ENCODE measurements at regions not wholly inside any gene's neighbourhood (a gene's known extent, or its start where the extent isn't known, plus 50 kb on each side); places are given as distances from the start of the nearest gene placed in this dataset.

DNA sequence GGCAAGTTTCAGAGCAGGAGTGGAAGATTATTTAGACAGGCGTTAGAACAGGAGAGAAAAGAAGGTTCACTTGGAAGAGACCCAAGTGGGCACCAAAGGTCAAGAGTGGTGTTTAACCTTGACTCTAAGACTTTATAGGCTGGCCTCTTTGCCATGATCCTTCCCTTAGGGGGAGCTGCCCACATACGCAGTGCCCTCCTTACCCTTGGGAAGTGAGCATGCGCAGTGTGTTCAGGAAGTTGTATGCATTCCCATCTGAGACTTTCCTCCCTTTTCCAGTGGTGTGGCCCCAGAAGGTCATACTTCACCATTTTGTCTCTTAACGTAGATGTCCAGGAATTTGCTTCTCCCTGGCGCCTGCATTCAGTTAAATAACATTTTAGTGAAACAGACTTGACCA, 95.8 kb downstream of the CXCL12 start:
- CTCF ChIA-PET = no interaction called here
- H3K9me3 ChIP-seq (ENCODE audit: control insufficient read depth in 1 of 2, insufficient read depth in 1 of 2, low read length in 2 of 2) = peaks cover 0 to 5% of the 10 kb centered on the region in 2 experiments
- Mint-ChIP-seq H3K4me3 (no peak overlapping the region), H3K27ac (no peak overlapping the region), H3K36me3 (ENCODE audit: low read depth) (no peaks in the 10 kb centered on the region), H3K9me3 (no peaks in the 10 kb centered on the region), H3K4me1 (ENCODE audit: low read depth) (no peaks in the 10 kb centered on the region), H3K27me3 (peaks cover 51% of the 10 kb centered on the region)
- TF ChIP-seq, protein P1, sequence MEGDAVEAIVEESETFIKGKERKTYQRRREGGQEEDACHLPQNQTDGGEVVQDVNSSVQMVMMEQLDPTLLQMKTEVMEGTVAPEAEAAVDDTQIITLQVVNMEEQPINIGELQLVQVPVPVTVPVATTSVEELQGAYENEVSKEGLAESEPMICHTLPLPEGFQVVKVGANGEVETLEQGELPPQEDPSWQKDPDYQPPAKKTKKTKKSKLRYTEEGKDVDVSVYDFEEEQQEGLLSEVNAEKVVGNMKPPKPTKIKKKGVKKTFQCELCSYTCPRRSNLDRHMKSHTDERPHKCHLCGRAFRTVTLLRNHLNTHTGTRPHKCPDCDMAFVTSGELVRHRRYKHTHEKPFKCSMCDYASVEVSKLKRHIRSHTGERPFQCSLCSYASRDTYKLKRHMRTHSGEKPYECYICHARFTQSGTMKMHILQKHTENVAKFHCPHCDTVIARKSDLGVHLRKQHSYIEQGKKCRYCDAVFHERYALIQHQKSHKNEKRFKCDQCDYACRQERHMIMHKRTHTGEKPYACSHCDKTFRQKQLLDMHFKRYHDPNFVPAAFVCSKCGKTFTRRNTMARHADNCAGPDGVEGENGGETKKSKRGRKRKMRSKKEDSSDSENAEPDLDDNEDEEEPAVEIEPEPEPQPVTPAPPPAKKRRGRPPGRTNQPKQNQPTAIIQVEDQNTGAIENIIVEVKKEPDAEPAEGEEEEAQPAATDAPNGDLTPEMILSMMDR (IDR thresholded peaks at IDR 0.05) = no peak
- POLR2A ChIA-PET = no interaction called here
- no peak overlapping the region for H3K4me3 ChIP-seq (ENCODE audit: low read length)
- intact Hi-C loops (cut with DNase I, micrococcal nuclease) = no loop called here
- no peaks in the 10 kb centered on the region for H3K4me1 ChIP-seq (ENCODE audit: insufficient read depth, low read length)
- ATAC-seq (ENCODE audit: poor library complexity) = no peak
- no peak overlapping the region for H3K27ac ChIP-seq (ENCODE audit: low read depth in 1 of 2, low read length in 2 of 2)
- DNase-seq = no peak
- H3K36me3 ChIP-seq (ENCODE audit: insufficient read depth, low read length) = no peaks in the 10 kb centered on the region
- peaks cover 23 to 39% of the 10 kb centered on the region in 2 experiments for H3K27me3 ChIP-seq (ENCODE audit: control insufficient read depth in 1 of 2, insufficient read depth in 2 of 2, low read length in 2 of 2)

DNA sequence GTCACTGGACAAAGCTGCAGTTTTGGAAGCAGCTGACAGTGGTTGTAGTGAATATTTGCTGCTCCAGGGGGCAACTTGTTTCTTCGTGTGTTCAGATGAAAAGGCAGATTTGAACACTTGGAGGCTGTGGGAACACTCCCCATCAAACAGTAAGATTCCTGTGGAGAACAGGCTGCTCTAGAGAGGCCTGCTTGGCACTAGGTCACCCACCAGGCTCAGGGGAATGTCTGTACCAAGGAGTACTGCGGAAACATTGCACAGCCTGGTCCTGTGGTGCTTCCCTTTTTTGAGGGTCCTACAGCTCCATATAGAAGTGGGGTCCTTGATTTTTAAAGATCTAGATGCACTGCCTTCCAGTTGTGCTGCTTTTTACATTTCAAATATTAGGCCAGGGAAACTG, 97.5 kb downstream of the CXCL12 start:
- Mint-ChIP-seq H3K4me1 (ENCODE audit: low read depth) (no peaks in the 10 kb centered on the region), H3K27me3 (peaks cover 50% of the 10 kb centered on the region)
- POLR2A ChIA-PET = no interaction called here

DNA sequence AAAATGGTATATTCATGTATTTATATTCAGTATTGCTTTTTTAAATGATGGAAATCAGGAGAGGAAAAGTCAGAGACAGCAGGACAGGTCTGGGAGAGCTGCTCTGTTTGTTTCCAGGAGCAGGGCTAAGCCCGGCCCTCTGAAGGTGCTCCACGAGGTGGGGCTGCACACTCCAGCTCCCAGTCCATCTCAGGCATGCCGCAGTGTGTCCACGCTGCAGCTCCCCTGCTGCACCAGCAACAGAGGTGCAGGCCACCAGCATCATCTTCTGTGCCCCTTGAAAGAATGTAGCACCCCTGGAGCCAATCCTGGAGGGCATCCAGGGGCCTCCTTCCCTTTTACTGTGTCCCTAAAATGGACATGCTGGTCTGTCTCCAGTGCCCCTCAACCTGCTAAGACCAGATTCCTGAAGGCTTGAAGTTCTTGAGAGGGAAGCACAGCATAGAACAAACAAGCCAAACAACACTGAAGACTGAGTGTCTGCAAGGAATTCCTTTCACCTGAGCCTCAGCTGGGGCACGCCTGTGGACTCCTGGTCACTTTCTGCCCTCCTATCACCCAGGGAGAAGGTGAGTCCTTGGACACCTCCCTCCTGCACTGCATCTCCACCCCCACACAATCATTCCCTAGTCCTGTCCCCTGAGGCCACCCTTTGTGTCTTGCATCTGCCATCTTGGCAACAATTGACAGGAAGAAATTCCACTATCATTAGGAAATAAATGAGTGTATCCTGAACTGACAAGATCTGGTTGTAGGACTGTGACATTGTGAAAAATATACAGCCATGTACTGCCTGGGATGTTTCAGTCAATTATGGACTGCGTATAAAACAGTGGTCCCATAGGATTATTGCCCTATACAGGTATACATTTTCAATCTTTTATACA, 100.5 kb downstream of the CXCL12 start:
- Mint-ChIP-seq H3K9me3 (no peaks in the 10 kb centered on the region), H3K27me3 (peaks cover 33% of the 10 kb centered on the region), H3K4me1 (ENCODE audit: low read depth) (no peaks in the 10 kb centered on the region), H3K27ac (no peak overlapping the region), H3K4me3 (no peak overlapping the region), H3K36me3 (ENCODE audit: low read depth) (no peaks in the 10 kb centered on the region)
- H3K27ac ChIP-seq (ENCODE audit: low read depth in 1 of 2, low read length in 2 of 2) = no peak overlapping the region
- TF ChIP-seq, protein P1 (IDR thresholded peaks at IDR 0.05) = no peak
- intact Hi-C loops (cut with DNase I, micrococcal nuclease) = no loop called here
- H3K4me3 ChIP-seq (ENCODE audit: low read length) = no peak overlapping the region
- no peaks in the 10 kb centered on the region for H3K4me1 ChIP-seq (ENCODE audit: insufficient read depth, low read length)
- CTCF ChIA-PET = no interaction called here
- no peaks in the 10 kb centered on the region for H3K9me3 ChIP-seq (ENCODE audit: control insufficient read depth in 1 of 2, insufficient read depth in 1 of 2, low read length in 2 of 2)
- POLR2A ChIA-PET = no interaction called here
- H3K36me3 ChIP-seq (ENCODE audit: insufficient read depth, low read length) = no peaks in the 10 kb centered on the region
- peaks cover 6 to 8% of the 10 kb centered on the region in 2 experiments for H3K27me3 ChIP-seq (ENCODE audit: control insufficient read depth in 1 of 2, insufficient read depth in 2 of 2, low read length in 2 of 2)
- DNase-seq (no peak), ATAC-seq (ENCODE audit: poor library complexity) (no peak)

More for the DNA sequence above, 97.5 kb downstream of the CXCL12 start:
- Mint-ChIP-seq H3K4me3 (no peak overlapping the region), H3K9me3 (no peaks in the 10 kb centered on the region), H3K36me3 (ENCODE audit: low read depth) (no peaks in the 10 kb centered on the region), H3K27ac (no peak overlapping the region)
- Histone ChIP-seq H3K36me3 (ENCODE audit: insufficient read depth, low read length) (no peaks in the 10 kb centered on the region), H3K4me3 (ENCODE audit: low read length) (no peak overlapping the region), H3K9me3 (ENCODE audit: control insufficient read depth in 1 of 2, insufficient read depth in 1 of 2, low read length in 2 of 2) (no peaks in the 10 kb centered on the region), H3K4me1 (ENCODE audit: insufficient read depth, low read length) (no peaks in the 10 kb centered on the region), H3K27me3 (ENCODE audit: control insufficient read depth in 1 of 2, insufficient read depth in 2 of 2, low read length in 2 of 2) (peaks cover 12 to 25% of the 10 kb centered on the region in 2 experiments), H3K27ac (ENCODE audit: low read depth in 1 of 2, low read length in 2 of 2) (no peak overlapping the region)
- CTCF ChIA-PET = no interaction called here
- no peak for ATAC-seq (ENCODE audit: poor library complexity)
- DNase-seq = no peak
- TF ChIP-seq, protein P1 (IDR thresholded peaks at IDR 0.05) = no peak
- intact Hi-C loops (cut with DNase I, micrococcal nuclease) = no loop called here

All from CD4-positive, alpha-beta T cell (primary cell).